Kidney (tissue), 13 donors: ENCODE measurements at regions not wholly inside any gene's neighbourhood (a gene's known extent, or its start where the extent isn't known, plus 50 kb on each side); places are given as distances from the start of the nearest gene placed in this dataset.

Source experiments
- DNase-seq, 5 donors: peaks; one replicate each; pipeline ENCODE4 v3.0.0-alpha.2; 2013 to 2020
- FAIRE-seq: peaks from 2 replicates; lab custom pipeline; 2012; peaks lifted over from hg19 to GRCh38; lab: Jason Lieb, UNC
- H3K27ac ChIP-seq, 2 donors: one replicate each; pipeline ENCODE4 v1.7.0; 2013; ENCODE audit warnings: low read depth in 2 of 2, low read length in 2 of 2, inconsistent platforms in 1 of 2
- H3K27me3 ChIP-seq: one replicate; pipeline ENCODE4 v1.7.1; 2013; ENCODE audit warnings: low read length, inconsistent platforms; ENCODE audit not compliant: control insufficient read depth, insufficient read depth
- H3K36me3 ChIP-seq, 3 donors: one replicate each; pipeline versions ENCODE4 v1.7.0 to v1.7.1; 2013; ENCODE audit warnings: low read length in 3 of 3, control low read depth in 1 of 3, inconsistent platforms in 1 of 3; ENCODE audit not compliant: insufficient read depth in 3 of 3, control insufficient read depth in 2 of 3
- H3K4me1 ChIP-seq, 3 donors: one replicate each; pipeline versions ENCODE4 v1.7.0 to v1.7.1; 2013; ENCODE audit warnings: low read length in 3 of 3, inconsistent platforms in 1 of 3, low read depth in 1 of 3; ENCODE audit not compliant: control insufficient read depth in 2 of 3, insufficient read depth in 2 of 3
- H3K4me3 ChIP-seq, 3 donors: one replicate each; pipeline versions ENCODE4 v1.7.0 to v1.8.1; 2013; ENCODE audit warnings: low read length in 3 of 3, control low read depth in 1 of 3, inconsistent platforms in 1 of 3
- H3K9ac ChIP-seq, 3 donors: one replicate each; pipeline versions ENCODE4 v1.7.0 to v1.7.1; 2013; ENCODE audit warnings: low read length in 3 of 3, control low read depth in 1 of 3, inconsistent platforms in 1 of 3
- H3K9me3 ChIP-seq, 3 donors: one replicate each; pipeline versions ENCODE4 v1.7.0 to v1.7.1; 2013; ENCODE audit warnings: low read length in 3 of 3, control low read depth in 1 of 3, inconsistent platforms in 1 of 3; ENCODE audit not compliant: control insufficient read depth in 2 of 3, insufficient read depth in 1 of 3
- CTCF ChIP-seq: IDR thresholded peaks from 3 replicates; pipeline ENCODE4 v1.5.1; 2012; ENCODE audit warnings: mild to moderate bottlenecking, moderate library complexity, borderline replicate concordance; ENCODE audit not compliant: insufficient read depth; ENCODE audit errors: extremely low read depth
- intact Hi-C: fragments of 100-400 bp; cut with DNase I; formaldehyde crosslinking; loops from one replicate; pipeline ENCODE4 v1.11.1; 2022
- donor health status: control.
- donor health status: control.
- donor health status: control.
- donor health status: control.
- donor health status: control.
- donor health status: DM: yes; HTN: yes; CAD: no.
- donor health status: Normal renal cell carcinoma (clear cell type).

- DNase-seq (peak in 1 of 5 donors; percentile 23), FAIRE-seq (no peak)
- intact Hi-C loops: no loop called here
- TF ChIP-seq CTCF: no peak
- H3K27me3 ChIP-seq: no peaks in the 10 kb centered on the region
- no peak overlapping the region for H3K4me3 ChIP-seq
- no peak overlapping the region for H3K9ac ChIP-seq
- H3K9me3 ChIP-seq: no peaks in the 10 kb centered on the region
- H3K36me3 ChIP-seq: no peaks in the 10 kb centered on the region
- H3K4me1 ChIP-seq: peaks cover 0 to 2% (median 0%) of the 10 kb centered on the region in 3 donors
- no peak overlapping the region for H3K27ac ChIP-seq
These were observed 134.0 kb downstream of the KCNRG start for GRCh38 chr13:50149214-50149613.

GRCh38 chr13:50149932-50150331 lies 134.7 kb downstream of the KCNRG start:
- Histone ChIP-seq H3K4me1 (peaks cover 0 to 2% (median 0%) of the 10 kb centered on the region in 3 donors), H3K9ac (no peak overlapping the region), H3K27ac (no peak overlapping the region), H3K9me3 (no peaks in the 10 kb centered on the region), H3K4me3 (no peak overlapping the region), H3K36me3 (no peaks in the 10 kb centered on the region), H3K27me3 (no peaks in the 10 kb centered on the region)
- FAIRE-seq (no peak), DNase-seq (no peak)
- no peak for TF ChIP-seq CTCF
- intact Hi-C loops: no loop called here

DNA sequence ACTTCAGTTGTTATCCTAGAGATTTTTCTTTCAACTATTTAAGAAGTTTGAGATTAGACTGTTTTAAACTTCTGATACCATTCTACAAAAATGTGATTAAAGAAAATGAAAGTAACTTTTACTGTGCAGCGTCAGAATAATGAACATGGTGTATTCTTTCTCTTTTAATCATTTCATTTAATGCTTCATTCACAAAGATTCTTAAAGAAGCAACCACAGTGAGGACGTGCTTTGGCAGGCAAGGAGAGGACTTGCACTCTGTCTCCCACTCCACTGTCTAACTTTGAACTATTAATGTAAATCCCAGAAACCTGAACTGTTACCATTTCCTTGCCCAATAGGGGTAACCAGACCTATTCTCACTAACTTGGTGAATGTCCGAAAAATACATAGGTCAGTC lies 137.0 kb downstream of the KCNRG start:
- H3K27me3 ChIP-seq: no peaks in the 10 kb centered on the region
- peaks cover 0 to 2% (median 0%) of the 10 kb centered on the region in 3 donors for H3K4me1 ChIP-seq
- no peak overlapping the region for H3K27ac ChIP-seq
- H3K9me3 ChIP-seq: no peaks in the 10 kb centered on the region
- H3K4me3 ChIP-seq: peak overlapping the region in 2 of 3 donors; percentile 35 to 53
- H3K9ac ChIP-seq: no peak overlapping the region
- no peak for TF ChIP-seq CTCF
- H3K36me3 ChIP-seq: no peaks in the 10 kb centered on the region
- DNase-seq: no peak
- intact Hi-C loops: no loop called here
- FAIRE-seq: no peak
